K562 (cell line): ENCODE measurements at regions not wholly inside any gene's neighbourhood (a gene's known extent, or its start where the extent isn't known, plus 50 kb on each side); places are given as distances from the start of the nearest gene placed in this dataset.

Source experiments
- ATAC-seq: fragments of 200-7000 bp; cut with Tn5 transposase; 3 replicates; pipeline ENCODE4 v1.9.1; 2020; ENCODE audit warnings: moderate library complexity
- BruUV-seq: library from RNA; stranded (reverse); fragments of 400-500 nt; replicated peaks from 2 replicates; lab custom pipeline; 2021; lab: Mats Ljungman, UMichigan
- CTCF ChIA-PET: fragments of 300-600 bp; formaldehyde crosslinking; extraction: SDS; loops from one replicate; lab custom pipeline; 2021; ENCODE audit warnings: low intra/inter-chr PET ratio; lab: Yijun Ruan, JAX
- POLR2A ChIA-PET: fragments of 300-600, 350-650 bp; sonication (Branson Sonifier 250); formaldehyde crosslinking; extraction: SDS; loops from one replicate; lab custom pipeline; 2021; ENCODE audit warnings: antibody characterized with exemption, inconsistent platforms; lab: Yijun Ruan, JAX
- DNase-seq, 4 experiments: peaks; one replicate each; pipeline versions ENCODE4 v3.0.0 to v3.0.0-alpha.2; 2011 to 2018; ENCODE audit warnings: low spot score in 3 of 4, mixed read lengths in 3 of 4; ENCODE audit errors: extremely low read depth in 1 of 4
- FAIRE-seq: peaks from 2 replicates; lab custom pipeline; 2011; peaks lifted over from hg19 to GRCh38; lab: Jason Lieb, UNC
- H2AFZ ChIP-seq: 2 replicates; pipeline ENCODE4 v1.6.0; 2011; ENCODE audit warnings: low read depth, low read length, control low read depth, inconsistent platforms
- H3K27ac ChIP-seq: fragments of 200-600 bp; 3 replicates; pipeline ENCODE4 v1.8.0; 2011; ENCODE audit warnings: low read depth, mild to moderate bottlenecking, control low read depth, inconsistent platforms, low read length, moderate library complexity, mixed read lengths; ENCODE audit errors: extremely low read depth
- H3K27me3 ChIP-seq, 2 experiments: fragments of 300-600 bp in 1 of 2; 2 replicates in 1 of 2; 3 replicates in 1 of 2; pipeline versions ENCODE4 v1.6.0 to v1.8.0; 2011; ENCODE audit warnings: inconsistent platforms in 2 of 2, low read length in 2 of 2, mild to moderate bottlenecking in 1 of 2, mixed read lengths in 1 of 2, moderate library complexity in 1 of 2; ENCODE audit not compliant: control insufficient read depth in 2 of 2, insufficient read depth in 2 of 2
- H3K36me3 ChIP-seq: fragments of 300-600 bp; 3 replicates; pipeline ENCODE4 v1.8.0; 2011; ENCODE audit warnings: mild to moderate bottlenecking, low read length, inconsistent platforms; ENCODE audit not compliant: control insufficient read depth, insufficient read depth
- H3K4me1 ChIP-seq, 2 experiments: fragments of 200-600 bp in 1 of 2; replicated peaks in 1 of 2; 2 replicates in 1 of 2; 3 replicates in 1 of 2; pipeline versions ENCODE4 v1.5.1 to v1.8.0; 2011; ENCODE audit warnings: inconsistent platforms in 2 of 2, low read length in 2 of 2, mild to moderate bottlenecking in 1 of 2, mixed read lengths in 1 of 2, moderate library complexity in 1 of 2; ENCODE audit not compliant: control insufficient read depth in 2 of 2, insufficient read depth in 2 of 2
- H3K4me2 ChIP-seq: 2 replicates; pipeline ENCODE4 v1.6.1; 2011; ENCODE audit warnings: low read length, control low read depth, inconsistent platforms, mixed read lengths; ENCODE audit not compliant: insufficient read depth
- H3K4me3 ChIP-seq: fragments of 200-600 bp; sonication (generic), shearing (Covaris generic); 2 replicates; pipeline ENCODE4 v1.5.1; 2016; ENCODE audit warnings: control low read depth, inconsistent platforms
- H3K79me2 ChIP-seq: fragments of 200-600 bp; 3 replicates; pipeline ENCODE4 v1.8.0; 2011; ENCODE audit warnings: low read length, inconsistent platforms; ENCODE audit not compliant: control insufficient read depth, insufficient read depth
- H3K9ac ChIP-seq, 2 experiments: 2 replicates each; pipeline versions ENCODE4 v1.6.0 to v1.6.1; 2011; ENCODE audit warnings: low read depth in 2 of 2, low read length in 2 of 2, control low read depth in 1 of 2, inconsistent platforms in 1 of 2, mild to moderate bottlenecking in 1 of 2, mixed read lengths in 1 of 2; ENCODE audit not compliant: insufficient read depth in 1 of 2
- H3K9me1 ChIP-seq: one replicate; pipeline ENCODE4 v1.6.0; 2011; ENCODE audit warnings: inconsistent platforms, mild to moderate bottlenecking, low read length, moderate library complexity; ENCODE audit not compliant: control insufficient read depth, insufficient read depth
- H3K9me3 ChIP-seq: replicated peaks from 2 replicates; pipeline ENCODE4 v1.5.1; 2011; ENCODE audit warnings: low read depth, low read length, inconsistent platforms; ENCODE audit not compliant: control insufficient read depth, insufficient read depth
- H4K20me1 ChIP-seq: replicated peaks from 2 replicates; pipeline ENCODE4 v1.6.1; 2011; ENCODE audit warnings: low read length, inconsistent platforms, mixed read lengths; ENCODE audit not compliant: control insufficient read depth, insufficient read depth
- RBM39 ChIP-seq: fragments of 200-400 bp; formaldehyde crosslinking; optimal IDR thresholded peaks from 2 replicates; pipeline ENCODE3; 2018; ENCODE audit warnings: low read depth, low read length
- TAF9B ChIP-seq: fragments of 450-650 bp; IDR thresholded peaks from 2 replicates; pipeline ENCODE4 v1.6.1; 2018; ENCODE audit warnings: mild to moderate bottlenecking; ENCODE audit not compliant: partially characterized antibody
- ZFP91 ChIP-seq: sonication (generic); formaldehyde crosslinking; IDR thresholded peaks from 2 replicates; pipeline ENCODE4 v1.8.0; 2022; ENCODE audit warnings: mild to moderate bottlenecking, missing genetic modification reagents
- WGBS: fragments of 100-300 bp; shearing (Covaris generic); methylation state at CpG from one replicate; pipeline ENCODE4 v1.1.6; 2016; ENCODE audit warnings: low coverage, mixed read lengths; ENCODE audit not compliant: insufficient coverage; ENCODE audit errors: missing lambda C conversion rate; 5-methylcytosine and 5-hydroxymethylcytosine counted together
- in situ Hi-C: fragments of 300-500 bp; cut with MboI; formaldehyde crosslinking; loops from 4 replicates; pipeline ENCODE4 v1.15.0; 2018; ENCODE audit warnings: inconsistent platforms, mixed read lengths
- intact Hi-C: fragments of 100-400 bp; cut with micrococcal nuclease; formaldehyde crosslinking; loops from 2 replicates; pipeline ENCODE4 v1.14.2; 2022

GRCh38 chr5:30050056-30050815, 1143.2 kb upstream of the CDH6 start (continued):
- TF ChIP-seq TAF9B (no peak), RBM39 (no peak)

- H3K79me2 ChIP-seq, result no peaks in the 10 kb centered on the region
- no TSS peak for BruUV-seq
- CTCF ChIA-PET, result no interaction called here
- H3K27me3 ChIP-seq, result no peaks in the 10 kb centered on the region
- intact Hi-C loops (loop anchor here (5.0 kb wide), 1 partner anchor 1145 kb away; no protein-coding TSS in a partner anchor), in situ Hi-C loops (no loop called here)
- H3K9me3 ChIP-seq, result no peaks in the 10 kb centered on the region
- no peak overlapping the region for H3K27ac ChIP-seq
- no peak overlapping the region for H3K4me3 ChIP-seq
- no peak for ATAC-seq
- POLR2A ChIA-PET, result no interaction called here
- no peaks in the 10 kb centered on the region for H3K4me1 ChIP-seq
- H3K9ac ChIP-seq, result no peak overlapping the region
- H3K4me2 ChIP-seq, result no peak overlapping the region
- no peak for TF ChIP-seq ZFP91 (CRISPR knock-in tag)
- no peaks in the 10 kb centered on the region for H3K36me3 ChIP-seq
- no peaks in the 10 kb centered on the region for H4K20me1 ChIP-seq
- no peak overlapping the region for H2AFZ ChIP-seq
- no peak for DNase-seq
- FAIRE-seq, result no peak
- no peaks in the 10 kb centered on the region for H3K9me1 ChIP-seq
- 23% methylated on average over 10 of the region's 10 CpGs for WGBS
Observed at GRCh38 chr5:30042677-30043076, 1150.8 kb upstream of the CDH6 start.
